ENCODE measurements at regions not wholly inside any gene's neighbourhood (a gene's known extent, or its start where the extent isn't known, plus 50 kb on each side); places are given as distances from the start of the nearest gene placed in this dataset.
"Not testable (repeated sequence)": the region's sequence is repeated elsewhere in the genome, so short reads cannot be mapped to it uniquely, and the experiment has no call there.

DNA sequence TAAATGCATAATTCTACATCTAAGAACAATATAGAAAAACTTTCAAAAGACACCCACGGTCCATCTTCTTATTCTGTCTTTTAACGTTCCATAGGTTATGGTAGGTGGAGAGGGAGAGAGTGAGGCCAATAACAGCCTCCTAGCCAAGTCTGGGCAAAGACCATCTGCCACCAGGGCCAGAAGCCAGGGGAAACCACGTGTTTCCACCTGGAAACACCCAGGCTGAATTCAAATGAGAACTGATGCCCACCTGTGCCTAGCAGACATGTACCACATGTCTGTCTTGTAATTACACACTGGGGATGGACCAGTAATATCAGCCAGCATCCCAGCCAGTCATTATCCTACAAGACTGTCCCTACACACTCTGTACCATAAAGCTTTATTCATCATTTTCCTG, 1573.1 kb downstream of the EFNB2 start:
- no peak for DNase-seq (ENCODE audit: low read depth)

- DNase-seq (ENCODE audit: low read depth), result no peak
Observed at GRCh38 chr13:104961246-104961645, 1574.2 kb downstream of the EFNB2 start.

- DNase-seq (ENCODE audit: low read depth), result no peak
Observed at GRCh38 chr13:104954210-104954609, 1581.3 kb downstream of the EFNB2 start.

GRCh38 chr13:104953588-104953987, 1581.9 kb downstream of the EFNB2 start:
- no peak for DNase-seq (ENCODE audit: low read depth)

DNA sequence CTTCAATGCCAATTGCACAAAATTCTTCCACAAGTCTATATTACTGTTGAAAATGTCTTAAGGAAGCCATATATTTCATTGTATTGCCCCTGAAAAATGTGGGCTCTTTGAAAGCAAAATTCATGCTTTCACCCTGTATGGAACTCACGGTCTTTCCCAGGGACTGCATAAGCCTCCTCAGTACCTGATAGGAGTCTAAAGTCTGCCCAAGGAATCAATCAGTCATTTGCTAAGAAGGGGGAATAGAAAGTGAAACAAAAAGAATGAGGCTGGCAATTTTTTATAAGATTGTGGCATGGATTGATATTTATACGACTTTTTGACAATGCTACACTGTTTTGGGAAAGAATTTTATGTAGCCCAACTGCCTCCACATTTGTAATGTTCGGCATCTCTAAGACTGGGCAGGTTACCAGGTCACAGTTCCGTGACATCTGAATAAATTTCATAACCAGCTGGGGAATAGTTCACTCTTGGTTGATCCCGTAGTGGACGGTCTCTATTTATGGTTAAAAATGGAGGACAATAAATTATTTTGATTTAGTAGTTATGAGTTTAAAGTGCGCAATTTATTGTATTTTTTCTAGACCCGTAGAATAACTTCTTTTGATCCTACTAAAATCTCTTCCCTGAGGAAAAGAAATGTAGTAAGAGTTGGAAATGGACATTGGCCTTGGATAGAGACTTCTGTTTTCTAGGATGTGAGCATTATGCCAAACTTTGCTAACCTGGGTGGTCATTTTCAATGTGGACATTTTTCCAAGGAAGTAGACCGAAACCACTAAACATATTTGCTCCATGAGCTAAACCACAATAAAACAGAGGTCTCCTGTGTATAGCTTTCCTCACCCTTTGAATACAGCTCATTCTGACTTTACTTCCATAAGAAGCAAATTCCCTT, 1585.4 kb downstream of the EFNB2 start:
- no peak for DNase-seq (ENCODE audit: low read depth)

DNA sequence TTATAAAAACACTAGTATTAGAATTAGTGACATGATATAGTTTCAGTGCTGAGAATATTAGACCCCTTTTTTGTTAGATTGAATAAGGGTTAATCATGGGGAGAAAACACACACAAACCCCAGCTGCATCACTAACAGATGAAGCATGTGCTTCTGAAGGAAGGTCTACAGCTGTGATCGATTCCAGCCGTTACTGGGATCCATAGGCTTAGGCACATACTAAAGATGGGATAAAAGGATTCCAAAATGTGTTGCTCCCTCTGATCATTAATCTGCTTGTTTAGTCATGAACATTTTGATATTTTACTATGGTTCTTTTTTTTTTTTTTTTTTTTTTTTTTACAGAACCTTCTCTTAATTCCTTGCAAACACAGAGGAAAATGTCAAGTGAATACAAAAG, 1591.3 kb downstream of the EFNB2 start:
- no peak for DNase-seq (ENCODE audit: low read depth)

- DNase-seq (ENCODE audit: low read depth), result no peak
Observed at GRCh38 chr13:104943331-104943730, 1592.1 kb downstream of the EFNB2 start.

GRCh38 chr13:104937881-104938280, 1597.6 kb downstream of the EFNB2 start:
- DNase-seq (ENCODE audit: low read depth), result no peak

GRCh38 chr13:104936304-104936703, 1599.2 kb downstream of the EFNB2 start:
- DNase-seq (ENCODE audit: low read depth), result no peak

DNA sequence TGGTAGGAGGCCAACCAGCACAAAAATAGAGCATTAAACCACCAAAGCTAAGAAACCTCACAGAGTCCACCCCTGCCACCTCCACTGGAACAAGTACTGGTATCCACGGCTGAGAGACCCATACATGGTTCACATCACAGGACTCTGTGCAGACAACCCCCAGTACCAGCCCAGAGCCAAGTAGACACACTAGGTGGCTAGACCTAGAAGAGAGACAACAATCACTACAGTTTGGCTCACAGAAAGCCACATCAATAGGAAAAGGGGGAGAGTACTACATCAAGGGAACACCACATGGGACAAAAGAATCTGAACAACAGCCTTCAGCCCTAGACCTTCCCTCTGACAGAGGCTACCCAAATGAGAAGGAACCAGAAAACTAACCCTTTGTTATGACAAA, 1614.9 kb downstream of the EFNB2 start:
- DNase-seq (ENCODE audit: low read depth), result not testable (repeated sequence)

- no peak for DNase-seq (ENCODE audit: low read depth)
Observed at GRCh38 chr13:104920091-104920490, 1615.4 kb downstream of the EFNB2 start.

DNA sequence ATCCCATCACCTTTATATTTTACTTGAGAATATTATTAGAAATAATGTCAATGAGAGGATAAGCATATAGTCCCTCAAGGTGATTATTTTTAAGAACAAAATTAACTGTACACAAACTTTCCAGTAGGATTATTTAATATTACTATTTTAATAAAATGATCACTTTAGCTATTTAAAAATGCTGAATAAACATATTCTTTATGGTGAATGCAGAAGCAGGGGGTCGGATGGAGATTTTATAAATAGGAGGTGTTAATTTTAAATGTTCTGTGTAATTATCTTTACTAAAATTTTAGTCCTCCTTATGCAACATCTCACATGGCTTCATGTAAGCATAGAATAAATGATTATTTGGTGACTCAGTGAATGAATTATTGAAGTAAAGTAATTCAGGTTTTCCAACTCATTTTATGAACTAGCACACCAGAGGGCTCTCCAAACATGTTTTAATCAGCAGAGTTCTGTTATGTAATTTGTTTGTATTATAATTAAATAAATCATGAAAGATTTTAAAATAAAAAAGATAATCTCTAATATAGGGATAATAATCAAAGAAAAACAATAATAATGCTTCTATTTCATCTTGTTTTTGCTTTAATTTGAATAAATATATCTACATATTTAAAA, 1635.2 kb downstream of the EFNB2 start:
- DNase-seq (ENCODE audit: low read depth), result no peak

GRCh38 chr13:104898484-104898883, 1637.0 kb downstream of the EFNB2 start:
- no peak for DNase-seq (ENCODE audit: low read depth)

DNA sequence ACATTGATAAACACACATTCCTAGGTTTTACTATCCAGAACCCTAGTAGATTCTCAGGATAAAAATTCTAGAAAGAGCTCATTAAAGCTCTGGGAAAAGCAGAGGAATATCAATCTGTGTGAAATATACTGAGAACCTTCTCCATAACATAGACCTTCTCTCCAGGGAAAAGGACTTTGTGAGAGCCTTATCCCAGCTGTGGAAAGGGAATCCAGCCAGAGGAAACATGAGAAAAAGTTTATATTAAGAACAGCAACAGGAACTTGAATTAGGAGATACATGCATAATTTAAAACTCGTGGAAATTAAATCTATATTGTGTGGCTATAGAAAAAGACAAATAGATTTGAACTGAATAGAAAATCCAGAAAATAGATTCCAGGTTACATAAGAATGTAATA, 1639.9 kb downstream of the EFNB2 start:
- no peak for DNase-seq (ENCODE audit: low read depth)

GRCh38 chr13:104875038-104875754, 1660.3 kb downstream of the EFNB2 start:
- DNase-seq (ENCODE audit: low read depth), result no peak

DNA sequence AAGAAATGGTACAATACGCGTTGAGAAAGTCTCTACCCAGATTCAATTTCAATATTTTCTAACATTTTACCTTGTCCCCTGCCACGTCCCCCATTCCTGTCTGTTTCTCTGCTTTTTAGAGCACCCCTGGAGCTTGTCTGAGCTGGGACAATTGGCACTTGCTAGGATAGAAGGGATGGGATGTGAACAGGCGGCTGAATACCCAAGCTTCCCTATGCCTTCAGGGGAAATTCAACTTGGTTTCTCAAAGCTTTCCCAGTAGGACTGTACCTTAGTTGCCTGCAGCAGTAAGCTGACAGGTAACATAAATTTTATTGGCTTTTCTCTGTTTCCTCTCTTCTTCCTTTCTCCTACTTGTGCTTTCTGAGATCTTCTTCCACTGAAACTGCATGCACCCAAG, 1663.3 kb downstream of the EFNB2 start:
- DNase-seq (ENCODE audit: low read depth), result no peak

GRCh38 chr13:104871456-104871855, 1664.0 kb downstream of the EFNB2 start:
- DNase-seq (ENCODE audit: low read depth), result no peak

GRCh38 chr13:104869501-104869900, 1666.0 kb downstream of the EFNB2 start:
- no peak for DNase-seq (ENCODE audit: low read depth)

GRCh38 chr13:104868806-104869205, 1666.7 kb downstream of the EFNB2 start:
- no peak for DNase-seq (ENCODE audit: low read depth)

DNA sequence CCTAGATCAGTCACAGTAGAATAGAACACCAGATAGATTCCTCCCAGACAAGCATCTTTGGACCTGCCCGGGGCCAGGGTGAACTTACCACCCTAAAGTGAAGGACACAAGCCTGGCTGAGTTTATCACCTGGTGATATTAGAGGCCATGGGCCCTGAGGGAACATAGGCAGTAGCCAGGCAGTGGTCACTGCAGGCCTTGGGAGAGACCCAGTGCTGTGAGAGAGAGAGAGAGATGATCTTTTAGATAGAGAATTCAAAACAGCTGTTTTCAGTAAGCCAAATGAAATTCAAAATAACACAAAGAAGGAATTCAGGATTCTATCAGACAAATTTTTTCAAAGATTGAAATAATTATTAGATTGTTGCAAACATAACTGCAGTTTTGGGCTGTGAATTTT, 1679.9 kb downstream of the EFNB2 start:
- DNase-seq (ENCODE audit: low read depth), result no peak

- no peak for DNase-seq (ENCODE audit: low read depth)
Observed at GRCh38 chr13:104854698-104855097, 1680.8 kb downstream of the EFNB2 start.

DNA sequence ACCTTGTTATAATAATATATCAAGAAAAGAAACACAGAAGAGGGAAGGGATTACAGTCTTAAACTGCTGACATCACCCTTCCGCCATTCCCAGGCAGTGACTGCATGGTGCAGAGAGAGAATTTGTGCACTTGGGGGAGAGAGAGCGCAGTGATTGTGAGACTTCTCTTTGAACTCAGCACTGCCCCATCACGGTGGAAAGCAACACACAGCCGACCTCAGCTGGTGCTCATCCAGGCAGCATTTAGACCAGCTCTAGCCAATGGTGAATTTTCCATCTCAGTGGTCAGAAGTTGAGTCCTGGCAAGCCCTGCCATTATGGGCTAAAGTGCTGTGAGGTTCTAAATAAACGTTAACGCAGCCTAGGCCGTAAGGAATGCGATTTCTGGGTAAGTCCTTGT, 1681.5 kb downstream of the EFNB2 start:
- DNase-seq (ENCODE audit: low read depth), result no peak

DNA sequence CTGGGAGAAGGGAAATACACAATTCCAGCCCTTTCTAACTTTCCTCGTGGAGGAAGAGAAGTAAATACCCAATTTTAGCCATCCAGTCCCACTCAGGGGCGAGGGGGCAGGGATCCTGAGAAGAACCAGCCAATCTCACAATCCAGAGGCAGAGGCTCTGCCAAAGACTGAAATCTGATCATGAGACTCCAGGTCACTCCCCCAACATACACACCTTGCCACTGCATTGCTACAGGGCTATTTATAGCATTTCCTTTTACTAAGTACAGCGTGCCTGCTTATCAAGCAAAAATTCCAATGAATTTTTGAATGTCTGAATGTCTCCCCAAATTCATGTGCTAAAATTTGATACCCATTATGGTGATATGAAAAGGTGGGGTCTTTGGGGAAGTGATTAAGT, 1687.5 kb downstream of the EFNB2 start:
- no peak for DNase-seq (ENCODE audit: low read depth)

Measured in stimulated activated CD8-positive, alpha-beta memory T cell treated with anti-CD3 and anti-CD28 coated beads, Interleukin-4, amount 100 ng/mL, for 24 hours (primary cell).